CD4-positive, alpha-beta T cell treated with Interferon gamma for 1 hour (primary cell): ENCODE measurements at regions not wholly inside any gene's neighbourhood (a gene's known extent, or its start where the extent isn't known, plus 50 kb on each side); places are given as distances from the start of the nearest gene placed in this dataset.

ENCODE experiments used
- DNase-seq: peaks from one replicate; pipeline ENCODE4 v3.0.0-alpha.2; 2020

DNA sequence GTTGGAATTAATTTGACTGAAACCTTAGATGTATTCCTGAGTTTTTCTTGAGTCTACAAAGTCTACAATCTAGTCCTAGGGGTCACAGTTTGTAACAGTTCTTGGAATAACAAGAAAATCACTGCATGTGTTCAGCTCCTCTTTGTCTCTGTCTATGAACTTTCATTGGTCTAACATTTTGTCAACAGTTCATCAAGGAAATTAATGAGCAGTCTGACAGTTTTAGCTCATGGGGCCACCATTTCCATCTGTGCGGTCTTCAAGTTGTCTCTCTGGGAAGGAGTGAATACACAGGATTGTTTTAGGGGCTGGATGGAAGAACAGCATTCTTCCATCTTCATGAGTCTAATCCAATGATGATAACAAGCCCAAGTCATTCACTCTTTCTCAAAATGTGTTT, 276.4 kb downstream of the TMEM167A start:
- no peak for DNase-seq

GRCh38 chr5:82799361-82800077, 277.7 kb downstream of the TMEM167A start:
- DNase-seq, result no peak

DNA sequence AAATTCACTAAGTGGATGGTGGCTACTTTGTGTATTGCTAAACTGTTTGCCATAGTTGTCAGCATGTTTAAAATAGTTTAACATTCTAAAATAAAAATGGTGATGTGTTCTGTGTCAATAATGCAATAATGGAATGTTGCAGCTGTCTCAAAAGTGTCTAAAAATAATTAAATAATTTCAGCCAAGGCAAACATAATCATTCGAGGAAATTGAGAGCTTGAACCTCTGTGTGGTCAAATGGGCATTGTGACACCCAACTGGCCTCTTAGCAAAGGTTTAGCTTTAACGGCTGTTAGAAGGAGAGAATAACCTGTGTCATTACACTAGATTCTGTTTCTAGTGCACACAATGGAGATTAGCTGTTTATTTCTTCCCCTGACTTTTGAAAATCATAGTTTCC, 278.5 kb downstream of the TMEM167A start:
- no peak for DNase-seq

DNA sequence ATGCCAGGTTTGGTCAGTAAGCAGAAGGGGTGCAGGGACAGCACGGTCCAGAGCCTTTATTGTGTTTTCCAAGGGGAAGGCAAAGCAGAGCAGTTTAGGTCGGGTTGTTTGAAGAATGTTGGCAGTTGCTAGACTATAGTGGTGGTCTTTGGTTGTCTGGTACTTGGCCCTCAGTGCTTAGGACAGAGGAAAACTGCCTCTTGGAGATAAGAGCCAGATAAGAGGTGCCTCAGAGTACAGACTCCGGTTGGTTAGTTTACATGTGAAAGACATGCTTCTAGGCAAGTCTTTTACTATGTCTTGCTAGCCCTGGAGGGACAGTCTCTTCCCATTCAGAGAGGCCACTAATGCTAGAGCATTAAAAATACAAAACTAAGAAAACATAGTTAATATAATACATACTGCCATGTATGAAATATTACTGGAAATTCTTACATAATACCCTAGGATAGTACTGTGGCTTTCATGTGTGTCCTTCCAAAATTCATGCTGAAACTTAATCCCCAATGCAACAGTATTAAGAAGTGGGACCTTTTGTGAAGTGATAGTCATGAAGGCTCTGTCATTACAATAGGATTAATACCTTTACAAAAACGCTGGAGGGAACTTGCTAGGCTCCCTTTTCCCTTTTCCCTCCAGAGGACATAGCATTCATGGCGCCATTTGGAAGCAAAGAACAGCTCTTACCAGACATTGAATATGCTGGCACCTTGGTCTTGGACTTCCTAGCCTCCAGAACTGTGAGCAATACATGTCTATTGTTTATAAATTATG, 280.4 kb downstream of the TMEM167A start:
- DNase-seq, result no peak

DNA sequence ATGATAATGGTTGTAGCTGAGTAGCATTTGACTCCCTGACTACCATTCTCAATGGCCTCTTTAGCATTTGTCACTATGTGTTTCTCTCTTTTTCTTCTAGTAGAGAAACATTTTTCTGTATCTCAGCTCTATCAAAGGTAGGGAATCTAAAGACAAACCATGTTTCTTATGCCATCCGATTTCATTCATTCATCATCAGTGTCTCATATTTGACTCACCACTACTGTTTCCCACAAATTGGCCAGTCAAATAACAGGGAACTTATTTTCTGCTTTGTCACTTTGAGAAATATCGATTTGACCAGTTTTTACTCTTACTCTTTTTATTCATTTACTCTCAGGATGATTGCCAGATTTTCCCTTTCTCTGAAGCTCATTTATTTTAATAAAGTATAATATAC, 282.3 kb downstream of the TMEM167A start:
- DNase-seq, result no peak

GRCh38 chr5:82793808-82794419, 283.3 kb downstream of the TMEM167A start:
- DNase-seq, result no peak

- DNase-seq, result no peak
Measured at GRCh38 chr5:82792096-82792495, 285.1 kb downstream of the TMEM167A start.

- no peak for DNase-seq
Measured at GRCh38 chr5:82789095-82789494, 288.1 kb downstream of the TMEM167A start.

GRCh38 chr5:82786748-82787147, 290.4 kb downstream of the TMEM167A start:
- DNase-seq, result no peak

GRCh38 chr5:82785882-82786509, 291.2 kb downstream of the TMEM167A start:
- no peak for DNase-seq

- no peak for DNase-seq
Measured at GRCh38 chr5:82785456-82785855, 291.7 kb downstream of the TMEM167A start.

DNA sequence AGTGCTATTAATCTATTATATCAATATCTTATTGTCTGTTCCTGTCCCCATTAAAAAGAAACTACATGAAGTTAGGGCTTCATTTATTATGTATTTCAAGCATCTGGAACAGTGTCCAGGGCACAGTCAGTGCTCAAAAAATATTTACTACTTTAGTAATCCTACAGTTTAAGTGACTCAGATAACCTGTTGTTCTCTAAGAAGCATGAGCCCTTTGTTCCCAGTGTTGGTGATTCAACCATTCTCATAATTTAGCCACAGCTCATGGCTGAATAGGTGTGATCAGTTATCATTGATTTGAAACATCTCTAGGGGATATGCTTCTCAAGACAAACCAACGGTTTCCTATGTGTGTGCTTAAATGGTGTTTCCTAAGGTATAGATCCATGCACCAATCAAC, 292.7 kb downstream of the TMEM167A start:
- no peak for DNase-seq

- DNase-seq, result no peak
Measured at GRCh38 chr5:82777106-82777505, 300.1 kb downstream of the TMEM167A start.

DNA sequence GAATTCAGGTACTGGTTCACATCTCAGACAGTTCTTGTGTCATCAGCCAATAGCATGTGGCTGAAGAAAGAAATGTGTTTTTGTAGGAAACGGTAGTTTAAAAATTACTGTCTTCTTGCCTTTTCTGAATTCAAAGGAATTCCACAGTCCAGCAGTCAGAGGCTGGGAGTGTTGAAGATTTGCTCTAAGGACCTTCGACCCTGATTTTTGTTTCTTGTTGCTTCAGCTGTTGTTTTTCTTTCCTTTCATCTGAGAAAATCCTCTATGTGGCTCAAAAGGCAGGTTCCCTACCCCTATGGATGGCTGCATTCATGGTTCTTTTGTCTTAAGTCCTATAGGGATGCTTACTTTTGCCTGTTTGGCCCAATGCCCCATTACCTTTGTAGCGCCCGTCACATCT, 304.9 kb downstream of the TMEM167A start:
- DNase-seq, result no peak

DNA sequence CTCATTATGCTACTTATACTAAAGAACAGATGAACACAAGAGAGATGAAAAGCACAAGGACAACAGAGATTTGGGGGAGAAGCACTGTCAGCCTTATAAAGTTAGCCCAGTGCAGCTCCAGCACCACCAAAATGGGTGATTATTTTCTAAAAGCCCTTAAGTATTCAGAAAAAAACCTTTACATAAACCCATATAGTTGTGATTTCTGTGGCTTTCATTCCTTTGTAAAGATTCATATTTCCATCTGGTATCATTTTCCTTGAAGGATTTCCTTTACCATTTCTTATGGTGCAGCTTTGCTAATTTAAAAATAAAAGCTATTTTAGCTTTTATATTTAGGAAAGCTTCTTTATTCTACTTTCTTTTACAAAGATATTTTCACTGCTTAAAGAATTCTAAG, 311.0 kb downstream of the TMEM167A start:
- no peak for DNase-seq

DNA sequence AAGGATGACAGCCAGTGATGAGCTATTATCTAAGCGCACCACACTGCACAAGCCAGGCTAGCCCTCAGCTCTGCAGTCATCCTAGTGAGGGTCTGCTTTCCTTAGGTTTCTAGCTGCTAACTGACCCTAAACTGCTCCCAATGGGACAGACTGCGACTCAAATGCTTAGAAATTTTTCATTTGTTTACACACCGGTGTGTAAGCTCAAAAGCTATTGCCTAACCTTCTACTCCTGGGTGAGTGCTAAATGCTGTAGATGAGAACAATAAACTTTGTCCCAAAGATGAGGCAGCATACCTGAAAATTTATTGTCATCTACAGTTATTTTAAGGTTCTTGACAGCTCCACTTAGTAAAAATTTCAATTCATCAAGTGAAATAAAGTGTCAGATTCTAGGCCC, 311.4 kb downstream of the TMEM167A start:
- DNase-seq, result no peak

DNA sequence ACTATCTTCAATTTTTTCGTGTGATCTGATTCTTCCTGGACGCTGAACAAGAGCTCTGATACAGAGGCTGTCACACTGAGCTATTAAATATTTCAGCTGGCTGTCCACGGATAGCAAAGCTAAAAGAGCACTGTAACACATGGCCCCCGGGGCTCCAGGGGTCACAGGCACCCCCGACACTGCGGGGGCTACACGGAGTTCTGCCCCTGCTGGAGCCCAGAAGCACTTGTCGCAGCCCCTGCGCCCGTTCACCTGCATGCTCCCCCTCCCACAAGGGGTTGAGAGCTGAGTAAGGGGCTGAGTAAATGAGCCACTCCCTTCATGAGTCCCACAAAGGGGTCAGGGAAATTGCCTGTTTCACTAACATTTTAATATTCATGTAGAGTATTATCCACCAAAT, 316.3 kb downstream of the TMEM167A start:
- no peak for DNase-seq

DNA sequence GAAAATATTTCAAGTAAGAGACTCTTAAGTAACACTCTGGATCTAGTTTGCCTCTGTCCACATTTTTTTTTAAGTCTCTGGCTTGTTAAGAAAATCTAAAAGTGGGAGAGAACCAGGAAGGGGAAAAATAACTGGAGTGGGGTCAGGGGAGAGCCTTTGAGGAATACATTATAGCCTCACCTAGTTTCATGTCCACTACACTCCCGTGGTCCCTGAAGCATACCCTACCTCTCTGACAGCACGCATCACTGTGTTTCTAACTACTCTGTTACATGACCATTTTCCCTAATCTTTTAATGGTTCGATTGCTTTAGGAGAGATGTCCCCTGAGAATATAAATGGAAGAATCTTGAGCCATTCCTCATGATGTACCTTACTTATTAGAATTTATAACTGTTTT, 318.3 kb downstream of the TMEM167A start:
- no peak for DNase-seq

- DNase-seq, result no peak
Measured at GRCh38 chr5:82754759-82755158, 322.4 kb downstream of the TMEM167A start.

DNA sequence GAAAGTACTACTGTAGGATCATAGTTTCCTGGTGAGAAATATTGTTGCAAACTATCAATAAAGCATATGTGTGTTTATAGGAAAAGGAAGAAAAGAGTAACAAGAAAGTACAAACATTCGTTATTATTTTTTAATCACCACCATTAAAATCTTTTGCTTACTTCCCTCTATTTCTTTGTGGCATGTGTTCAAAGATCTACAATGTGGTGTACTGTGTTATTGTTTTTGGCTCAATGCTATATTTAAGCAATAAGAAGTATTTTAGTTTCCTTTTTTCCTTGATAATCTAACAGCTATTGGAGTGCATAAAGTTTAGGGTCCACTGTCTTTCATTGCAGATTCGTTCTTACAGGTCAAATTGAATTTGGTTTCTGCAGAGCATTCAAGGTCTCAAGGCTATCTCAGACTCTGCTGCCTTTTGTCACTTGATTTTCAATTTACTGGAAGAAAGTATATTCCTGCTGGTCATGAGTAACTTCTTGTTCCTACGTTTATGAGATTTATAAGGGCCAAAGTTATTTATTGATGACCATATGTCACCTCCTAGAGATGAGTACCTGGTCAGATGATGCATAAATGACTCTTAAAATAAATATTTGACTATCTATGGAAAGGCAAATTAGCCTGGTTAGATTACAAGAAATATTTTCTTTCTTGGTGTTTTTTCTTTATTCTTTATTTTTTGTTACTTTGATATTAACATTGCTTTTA, 323.0 kb downstream of the TMEM167A start:
- no peak for DNase-seq

- DNase-seq, result no peak
Measured at GRCh38 chr5:82753374-82753773, 323.8 kb downstream of the TMEM167A start.

DNA sequence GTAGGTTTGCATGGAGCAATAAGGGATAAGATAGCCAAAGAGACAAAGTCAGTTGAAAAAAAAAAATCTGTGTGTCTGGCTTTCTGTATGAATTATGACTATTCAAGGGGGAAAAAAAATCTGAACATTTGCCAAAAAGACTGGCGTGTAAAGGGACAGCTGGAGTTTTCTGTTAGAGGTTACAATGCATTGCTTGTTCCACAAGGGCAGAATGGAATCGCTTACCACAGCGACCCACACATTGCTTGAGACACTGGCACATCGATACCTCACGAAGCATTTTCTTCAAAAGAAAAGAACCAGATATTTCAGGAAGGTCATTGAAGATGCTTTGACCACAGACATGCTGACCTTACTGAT, 327.8 kb downstream of the TMEM167A start:
- no peak for DNase-seq
